OCI-LY7 (cell line): ENCODE measurements at regions not wholly inside any gene's neighbourhood (a gene's known extent, or its start where the extent isn't known, plus 50 kb on each side); places are given as distances from the start of the nearest gene placed in this dataset.

Experiments
- BruUV-seq: library from RNA; stranded (reverse); fragments of 400-500 nt; replicated peaks from 2 replicates; lab custom pipeline; 2021; lab: Mats Ljungman, UMichigan
- CTCF ChIA-PET: fragments of 300-600 bp; sonication (Branson Sonifier 250); formaldehyde crosslinking; loops from one replicate; lab custom pipeline; 2022; ENCODE audit warnings: antibody characterized with exemption; ENCODE audit not compliant: unreplicated experiment; lab: Charles Lee
- POLR2A ChIA-PET: fragments of 300-600 bp; sonication (Branson Sonifier 250); formaldehyde crosslinking; loops from one replicate; lab custom pipeline; 2022; ENCODE audit warnings: antibody characterized with exemption; lab: Charles Lee
- DNase-seq: peaks from one replicate; pipeline ENCODE4 v3.0.0-alpha.2; 2015; ENCODE audit warnings: low spot score
- H2AFZ ChIP-seq: fragments of 200-600 bp; sonication (generic), shearing (Covaris generic); 2 replicates; pipeline ENCODE4 v1.6.1; 2014; ENCODE audit warnings: mild to moderate bottlenecking, antibody characterized with exemption, low read length, moderate library complexity
- H3K27ac ChIP-seq: fragments of 200-600 bp; sonication (generic); 2 replicates; pipeline ENCODE4 v1.5.1; 2014; ENCODE audit warnings: mixed run types, low read depth, mild to moderate bottlenecking, moderate library complexity, low read length, inconsistent platforms; ENCODE audit not compliant: poor library complexity, severe bottlenecking
- H3K36me3 ChIP-seq: fragments of 200-600 bp; sonication (generic); 2 replicates; pipeline ENCODE4 v1.6.1; 2014; ENCODE audit warnings: mild to moderate bottlenecking, antibody characterized with exemption, low read length, moderate library complexity, mixed read lengths; ENCODE audit not compliant: insufficient read depth
- H3K4me1 ChIP-seq: fragments of 200-600 bp; sonication (generic); 2 replicates; pipeline ENCODE4 v1.5.1; 2014; ENCODE audit warnings: mild to moderate bottlenecking, low read length; ENCODE audit not compliant: insufficient read depth, poor library complexity, severe bottlenecking
- H3K4me2 ChIP-seq: fragments of 200-600 bp; sonication (generic); 2 replicates; pipeline ENCODE4 v1.6.1; 2014; ENCODE audit warnings: mild to moderate bottlenecking, low read length
- H3K4me3 ChIP-seq: fragments of 200-600 bp; sonication (generic); 2 replicates; pipeline ENCODE4 v1.5.1; 2014; ENCODE audit warnings: mild to moderate bottlenecking, low read depth, low read length; ENCODE audit not compliant: poor library complexity, severe bottlenecking
- H3K79me2 ChIP-seq: fragments of 200-600 bp; sonication (generic); 2 replicates; pipeline ENCODE4 v1.6.1; 2016; ENCODE audit warnings: low read depth, mild to moderate bottlenecking, low read length, moderate library complexity, mixed read lengths; ENCODE audit not compliant: insufficient read depth
- H3K9me2 ChIP-seq: fragments of 200-600 bp; sonication (generic); 2 replicates; pipeline ENCODE4 v1.6.1; 2016; ENCODE audit warnings: mild to moderate bottlenecking, low read length, mixed read lengths; ENCODE audit not compliant: insufficient read depth
- H3K9me3 ChIP-seq: fragments of 200-600 bp; sonication (generic); 2 replicates; pipeline ENCODE4 v1.6.1; 2014; ENCODE audit warnings: mild to moderate bottlenecking, mixed run types, low read length, mixed read lengths
- H4K20me1 ChIP-seq: fragments of 200-600 bp; sonication (generic); 2 replicates; pipeline ENCODE4 v1.6.1; 2014; ENCODE audit warnings: mild to moderate bottlenecking, antibody characterized with exemption, low read length, moderate library complexity, mixed read lengths; ENCODE audit not compliant: insufficient read depth
- CTCF ChIP-seq: fragments of 200-600 bp; sonication (generic); conservative IDR thresholded peaks from 2 replicates; pipeline ENCODE4 v1.5.1; 2014; ENCODE audit warnings: mild to moderate bottlenecking, antibody characterized with exemption, low read length, moderate library complexity, mixed read lengths
- EZH2phosphoT487 ChIP-seq: fragments of 200-600 bp; sonication (generic); IDR thresholded peaks from 2 replicates; pipeline ENCODE4 v1.6.1; 2018; ENCODE audit warnings: low read depth, borderline replicate concordance, mild to moderate bottlenecking, mixed run types, antibody characterized with exemption, low read length, moderate library complexity, mixed read lengths
- intact Hi-C: fragments of 100-400 bp; cut with micrococcal nuclease; formaldehyde crosslinking; loops from one replicate; pipeline ENCODE4 v1.10.0; 2022; ENCODE audit not compliant: unreplicated experiment

- no peak for DNase-seq
- Histone ChIP-seq H3K79me2 (no peaks in the 10 kb centered on the region), H2AFZ (no peak overlapping the region), H3K9me3 (no peaks in the 10 kb centered on the region), H4K20me1 (no peaks in the 10 kb centered on the region), H3K4me1 (no peaks in the 10 kb centered on the region), H3K4me3 (no peak overlapping the region), H3K9me2 (no peaks in the 10 kb centered on the region), H3K36me3 (no peaks in the 10 kb centered on the region), H3K4me2 (no peak overlapping the region), H3K27ac (no peak overlapping the region)
- ChIA-PET POLR2A (interaction anchor here (1.7 kb wide), 1 partner anchor 36 kb away, joined by 4 read pairs; no protein-coding TSS in a partner anchor), CTCF (no interaction called here)
- BruUV-seq = no TSS peak
- intact Hi-C loops = no loop called here
- no peak for TF ChIP-seq EZH2phosphoT487
- TF ChIP-seq CTCF = no peak
Measured at GRCh38 chr3:118729546-118729945, 305.1 kb downstream of the IGSF11 start.

- Histone ChIP-seq H3K4me1 (no peaks in the 10 kb centered on the region), H4K20me1 (no peaks in the 10 kb centered on the region), H3K36me3 (no peaks in the 10 kb centered on the region), H3K9me2 (no peaks in the 10 kb centered on the region), H3K27ac (no peak overlapping the region), H3K79me2 (no peaks in the 10 kb centered on the region), H3K4me2 (no peak overlapping the region), H3K9me3 (no peaks in the 10 kb centered on the region), H2AFZ (no peak overlapping the region), H3K4me3 (no peak overlapping the region)
- TF ChIP-seq CTCF = no peak
- TF ChIP-seq EZH2phosphoT487 = no peak
- intact Hi-C loops = no loop called here
- BruUV-seq = no TSS peak
- CTCF ChIA-PET = no interaction called here
- POLR2A ChIA-PET = no interaction called here
- no peak for DNase-seq
Measured at GRCh38 chr3:118734664-118735063, 300.0 kb downstream of the IGSF11 start.

DNA sequence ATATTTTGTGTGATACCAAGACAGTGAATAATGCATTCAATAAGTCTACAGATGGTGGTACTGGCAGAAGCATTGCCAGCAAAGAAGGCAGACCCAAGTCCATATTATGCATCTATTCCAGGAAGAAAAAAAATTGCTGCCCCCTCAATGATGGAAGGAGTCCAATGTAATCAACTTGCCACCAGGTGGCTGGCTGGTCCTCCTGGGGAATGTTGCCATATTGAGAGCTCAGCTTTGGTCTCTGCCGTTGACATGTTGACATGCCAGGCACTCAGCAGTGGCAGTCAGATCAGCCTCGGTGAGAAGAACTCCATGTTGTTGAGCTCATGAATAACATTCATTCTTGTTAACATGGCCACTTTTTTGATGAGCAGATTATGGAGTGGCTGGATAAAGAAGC is 298.5 kb downstream of the IGSF11 start:
- no peak overlapping the region for H3K4me3 ChIP-seq
- POLR2A ChIA-PET = no interaction called here
- H3K27ac ChIP-seq = no peak overlapping the region
- H3K4me2 ChIP-seq = no peak overlapping the region
- H3K9me2 ChIP-seq = no peaks in the 10 kb centered on the region; the same call in 1 of the 2 replicates
- TF ChIP-seq CTCF (no peak), EZH2phosphoT487 (no peak)
- intact Hi-C loops = no loop called here
- no peaks in the 10 kb centered on the region for H3K9me3 ChIP-seq
- no peaks in the 10 kb centered on the region for H3K79me2 ChIP-seq
- no peak overlapping the region for H2AFZ ChIP-seq
- CTCF ChIA-PET = no interaction called here
- H3K4me1 ChIP-seq = no peaks in the 10 kb centered on the region
- no peaks in the 10 kb centered on the region for H3K36me3 ChIP-seq
- BruUV-seq = no TSS peak
- no peaks in the 10 kb centered on the region for H4K20me1 ChIP-seq
- no peak for DNase-seq
